Natural killer cell treated with Interleukin-12 subunit alpha and Interleukin-12 subunit beta and Interleukin-15 and Interleukin-18, amount 100 ng/mL, for 72 hours (primary cell): ENCODE measurements at regions not wholly inside any gene's neighbourhood (a gene's known extent, or its start where the extent isn't known, plus 50 kb on each side); places are given as distances from the start of the nearest gene placed in this dataset.
A peak's percentile ranks its signal among the peaks of the same experiment; 100 is the strongest.

ENCODE experiments used
- ATAC-seq, 2 donors: fragments of 150-1000 bp; cut with Tn5 transposase in 1 of 2; sonication (Bioruptor Pico), chemical (Tn5 transposase) in 1 of 2; 2 replicates each; pipeline ENCODE4 v1.10.0; 2021
- DNase-seq: peaks from one replicate; pipeline ENCODE4 v3.0.0; 2022; ENCODE audit warnings: low spot score
- H3K27ac Mint-ChIP-seq, 2 donors: 1 replicate in 1 of 2; 2 replicates in 1 of 2; pipeline ENCODE4 v1.8.0; 2022; ENCODE audit warnings: mixed read lengths in 2 of 2, mild to moderate bottlenecking in 1 of 2, moderate library complexity in 1 of 2
- H3K27me3 Mint-ChIP-seq, 2 donors: 1 replicate in 1 of 2; 2 replicates in 1 of 2; pipeline ENCODE4 v1.8.0; 2022; ENCODE audit warnings: mixed read lengths in 2 of 2
- H3K36me3 Mint-ChIP-seq: one replicate; pipeline ENCODE4 v1.8.0; 2022; ENCODE audit warnings: mixed read lengths
- H3K4me1 Mint-ChIP-seq, 2 donors: 1 replicate in 1 of 2; 2 replicates in 1 of 2; pipeline ENCODE4 v1.8.0; 2022; ENCODE audit warnings: low read depth in 2 of 2, mixed read lengths in 2 of 2, mild to moderate bottlenecking in 1 of 2
- H3K4me3 Mint-ChIP-seq: one replicate; pipeline ENCODE4 v1.8.0; 2022; ENCODE audit warnings: mixed read lengths
- H3K9me3 Mint-ChIP-seq: 2 replicates; pipeline ENCODE4 v1.8.0; 2022; ENCODE audit warnings: mixed read lengths

- no peaks in the 10 kb centered on the region for H3K27me3 Mint-ChIP-seq
- no peaks in the 10 kb centered on the region for H3K4me1 Mint-ChIP-seq
- no peak overlapping the region for H3K27ac Mint-ChIP-seq
- no peak overlapping the region for H3K4me3 Mint-ChIP-seq
- no peaks in the 10 kb centered on the region for H3K36me3 Mint-ChIP-seq
- DNase-seq (no peak), ATAC-seq (no peak)
- peaks cover 12% of the 10 kb centered on the region for H3K9me3 Mint-ChIP-seq
These were observed 479.2 kb upstream of the DSEL start for GRCh38 chr18:67995769-67996168.

- Mint-ChIP-seq H3K27ac (no peak overlapping the region), H3K27me3 (no peaks in the 10 kb centered on the region), H3K4me3 (no peak overlapping the region), H3K36me3 (no peaks in the 10 kb centered on the region), H3K9me3 (peaks cover 7% of the 10 kb centered on the region), H3K4me1 (no peaks in the 10 kb centered on the region)
- ATAC-seq = no peak
- DNase-seq = no peak
These were observed 463.7 kb upstream of the DSEL start for GRCh38 chr18:67980241-67980640.

GRCh38 chr18:67977067-67977616 lies 460.6 kb upstream of the DSEL start:
- ATAC-seq (no peak), DNase-seq (no peak)
- Mint-ChIP-seq H3K27ac (no peak overlapping the region), H3K36me3 (no peaks in the 10 kb centered on the region), H3K27me3 (no peaks in the 10 kb centered on the region), H3K4me3 (no peak overlapping the region), H3K4me1 (no peaks in the 10 kb centered on the region), H3K9me3 (peaks cover 9% of the 10 kb centered on the region)

- no peaks in the 10 kb centered on the region for H3K27me3 Mint-ChIP-seq
These were observed 457.4 kb upstream of the DSEL start for GRCh38 chr18:67973916-67974315.

GRCh38 chr18:67969458-67969857 lies 452.9 kb upstream of the DSEL start:
- ATAC-seq (no peak), DNase-seq (no peak)
- H3K27me3 Mint-ChIP-seq = no peaks in the 10 kb centered on the region
- H3K27ac Mint-ChIP-seq = no peak overlapping the region
- H3K4me1 Mint-ChIP-seq = no peaks in the 10 kb centered on the region
- H3K36me3 Mint-ChIP-seq = no peaks in the 10 kb centered on the region
- no peak overlapping the region for H3K4me3 Mint-ChIP-seq
- peaks cover 6% of the 10 kb centered on the region for H3K9me3 Mint-ChIP-seq

More at GRCh38 chr18:67973916-67974315, 457.4 kb upstream of the DSEL start:
- ATAC-seq = no peak
- Mint-ChIP-seq H3K36me3 (no peaks in the 10 kb centered on the region), H3K27ac (no peak overlapping the region), H3K4me1 (no peaks in the 10 kb centered on the region), H3K4me3 (no peak overlapping the region), H3K9me3 (peaks cover 9% of the 10 kb centered on the region)
- DNase-seq = no peak

GRCh38 chr18:67966224-67966623 lies 449.7 kb upstream of the DSEL start:
- DNase-seq (no peak), ATAC-seq (no peak)
- Mint-ChIP-seq H3K27ac (no peak overlapping the region), H3K36me3 (no peaks in the 10 kb centered on the region), H3K4me1 (no peaks in the 10 kb centered on the region), H3K27me3 (no peaks in the 10 kb centered on the region), H3K9me3 (no peaks in the 10 kb centered on the region), H3K4me3 (no peak overlapping the region)

GRCh38 chr18:67964462-67964861 lies 447.9 kb upstream of the DSEL start:
- no peak overlapping the region for H3K4me3 Mint-ChIP-seq
- no peaks in the 10 kb centered on the region for H3K27me3 Mint-ChIP-seq
- no peak for ATAC-seq
- H3K27ac Mint-ChIP-seq = no peak overlapping the region
- no peaks in the 10 kb centered on the region for H3K9me3 Mint-ChIP-seq
- H3K4me1 Mint-ChIP-seq = no peaks in the 10 kb centered on the region
- DNase-seq = no peak
- H3K36me3 Mint-ChIP-seq = no peaks in the 10 kb centered on the region

- H3K4me3 Mint-ChIP-seq = no peak overlapping the region
- no peak for DNase-seq
- no peaks in the 10 kb centered on the region for H3K4me1 Mint-ChIP-seq
- H3K9me3 Mint-ChIP-seq = peaks cover 7% of the 10 kb centered on the region
- no peak overlapping the region for H3K27ac Mint-ChIP-seq
- no peaks in the 10 kb centered on the region for H3K27me3 Mint-ChIP-seq
- H3K36me3 Mint-ChIP-seq = no peaks in the 10 kb centered on the region
- no peak for ATAC-seq
These were observed 445.4 kb upstream of the DSEL start for GRCh38 chr18:67961701-67962440.

GRCh38 chr18:67957684-67958083 lies 441.2 kb upstream of the DSEL start:
- no peak overlapping the region for H3K4me3 Mint-ChIP-seq

GRCh38 chr18:67954594-67954993 lies 438.1 kb upstream of the DSEL start:
- ATAC-seq (no peak), DNase-seq (no peak)
- no peak overlapping the region for H3K4me3 Mint-ChIP-seq
- no peaks in the 10 kb centered on the region for H3K36me3 Mint-ChIP-seq
- peaks cover 10% of the 10 kb centered on the region for H3K9me3 Mint-ChIP-seq
- no peaks in the 10 kb centered on the region for H3K27me3 Mint-ChIP-seq
- H3K4me1 Mint-ChIP-seq = no peaks in the 10 kb centered on the region
- no peak overlapping the region for H3K27ac Mint-ChIP-seq

More at GRCh38 chr18:67957684-67958083, 441.2 kb upstream of the DSEL start:
- Mint-ChIP-seq H3K27me3 (no peaks in the 10 kb centered on the region), H3K9me3 (peaks cover 7% of the 10 kb centered on the region), H3K27ac (no peak overlapping the region), H3K36me3 (no peaks in the 10 kb centered on the region), H3K4me1 (no peaks in the 10 kb centered on the region)
- DNase-seq (no peak), ATAC-seq (no peak)

GRCh38 chr18:67951137-67951536 lies 434.6 kb upstream of the DSEL start:
- Mint-ChIP-seq H3K27me3 (no peaks in the 10 kb centered on the region), H3K4me1 (no peaks in the 10 kb centered on the region), H3K36me3 (no peaks in the 10 kb centered on the region), H3K9me3 (peaks cover 7% of the 10 kb centered on the region), H3K27ac (no peak overlapping the region), H3K4me3 (no peak overlapping the region)
- ATAC-seq (no peak), DNase-seq (no peak)

- H3K4me3 Mint-ChIP-seq = no peak overlapping the region
- H3K9me3 Mint-ChIP-seq = peaks cover 10% of the 10 kb centered on the region
- no peak overlapping the region for H3K27ac Mint-ChIP-seq
- ATAC-seq (no peak), DNase-seq (no peak)
- H3K4me1 Mint-ChIP-seq = no peaks in the 10 kb centered on the region
- no peaks in the 10 kb centered on the region for H3K36me3 Mint-ChIP-seq
- no peaks in the 10 kb centered on the region for H3K27me3 Mint-ChIP-seq
These were observed 422.1 kb upstream of the DSEL start for GRCh38 chr18:67938660-67939059.

- DNase-seq (no peak), ATAC-seq (peak in 1 of 2 donors; percentile 41)
- no peak overlapping the region for H3K4me3 Mint-ChIP-seq
- no peaks in the 10 kb centered on the region for H3K36me3 Mint-ChIP-seq
- peaks cover 5% of the 10 kb centered on the region for H3K9me3 Mint-ChIP-seq
- H3K27me3 Mint-ChIP-seq = no peaks in the 10 kb centered on the region
- H3K4me1 Mint-ChIP-seq = no peaks in the 10 kb centered on the region
- no peak overlapping the region for H3K27ac Mint-ChIP-seq
These were observed 419.1 kb upstream of the DSEL start for GRCh38 chr18:67935638-67936037.

GRCh38 chr18:67933271-67933670 lies 416.8 kb upstream of the DSEL start:
- Mint-ChIP-seq H3K9me3 (no peaks in the 10 kb centered on the region), H3K36me3 (no peaks in the 10 kb centered on the region), H3K27me3 (no peaks in the 10 kb centered on the region), H3K4me1 (no peaks in the 10 kb centered on the region), H3K27ac (no peak overlapping the region), H3K4me3 (no peak overlapping the region)
- ATAC-seq (no peak), DNase-seq (no peak)

- no peaks in the 10 kb centered on the region for H3K9me3 Mint-ChIP-seq
- no peak for DNase-seq
- H3K27ac Mint-ChIP-seq = no peak overlapping the region
- no peak overlapping the region for H3K4me3 Mint-ChIP-seq
- no peak for ATAC-seq
- H3K27me3 Mint-ChIP-seq = no peaks in the 10 kb centered on the region
- H3K4me1 Mint-ChIP-seq = no peaks in the 10 kb centered on the region
- H3K36me3 Mint-ChIP-seq = no peaks in the 10 kb centered on the region
These were observed 415.8 kb upstream of the DSEL start for GRCh38 chr18:67932271-67932670.
